HepG2 (cell line): ENCODE measurements at regions not wholly inside any gene's neighbourhood (a gene's known extent, or its start where the extent isn't known, plus 50 kb on each side); places are given as distances from the start of the nearest gene placed in this dataset.

Experiments used
- ATAC-seq: fragments of 200-7000 bp; cut with Tn5 transposase; 3 replicates; pipeline ENCODE4 v1.9.1; 2020; ENCODE audit warnings: mild to moderate bottlenecking, moderate library complexity
- BruUV-seq: library from RNA; stranded (reverse); fragments of 400-500 nt; replicated peaks from 2 replicates; lab custom pipeline; 2021; lab: Mats Ljungman, UMichigan
- CTCF ChIA-PET: fragments of 300-600 bp; formaldehyde crosslinking; extraction: SDS; loops from one replicate; lab custom pipeline; 2021; ENCODE audit warnings: low total read pairs, inconsistent platforms, low intra/inter-chr PET ratio; lab: Yijun Ruan, JAX
- POLR2A ChIA-PET: fragments of 350-600 bp; sonication (Branson Sonifier 250); formaldehyde crosslinking; loops from one replicate; lab custom pipeline; 2020; ENCODE audit warnings: antibody characterized with exemption, inconsistent platforms; lab: Yijun Ruan, JAX
- DNase-seq: peaks from one replicate; pipeline ENCODE4 v3.0.0-alpha.2; 2015; ENCODE audit warnings: low spot score
- FAIRE-seq: peaks from 3 replicates; lab custom pipeline; 2011; peaks lifted over from hg19 to GRCh38; lab: Jason Lieb, UNC
- H2AFZ ChIP-seq: one replicate; pipeline ENCODE4 v1.6.1; 2011; ENCODE audit warnings: low read length, inconsistent platforms
- H3K27ac ChIP-seq: fragments of 300-600 bp; 3 replicates; pipeline ENCODE4 v1.8.0; 2011; ENCODE audit warnings: mixed run types, mild to moderate bottlenecking, mixed read lengths, low read length, inconsistent platforms; ENCODE audit not compliant: insufficient read depth; ENCODE audit errors: extremely low read length
- H3K27me3 ChIP-seq, 2 experiments: fragments of 200-600 bp in 1 of 2; 2 replicates in 1 of 2; 3 replicates in 1 of 2; pipeline versions ENCODE4 v1.6.0 to v1.8.0; 2011; ENCODE audit warnings: low read length in 2 of 2, mild to moderate bottlenecking in 2 of 2, moderate library complexity in 2 of 2, inconsistent platforms in 1 of 2; ENCODE audit not compliant: insufficient read depth in 2 of 2, control insufficient read depth in 1 of 2
- H3K36me3 ChIP-seq, 2 experiments: fragments of 200-600 bp in 1 of 2; replicated peaks in 1 of 2; 2 replicates in 1 of 2; 3 replicates in 1 of 2; pipeline versions ENCODE4 v1.5.1 to v1.8.0; 2011; ENCODE audit warnings: low read length in 2 of 2, inconsistent platforms in 1 of 2; ENCODE audit not compliant: insufficient read depth in 2 of 2, control insufficient read depth in 1 of 2
- H3K4me1 ChIP-seq: 2 replicates; pipeline ENCODE4 v1.5.1; 2012; ENCODE audit warnings: low read length, inconsistent platforms; ENCODE audit not compliant: insufficient read depth
- H3K4me2 ChIP-seq: 2 replicates; pipeline ENCODE4 v1.6.0; 2011; ENCODE audit warnings: low read depth, low read length, inconsistent platforms
- H3K4me3 ChIP-seq, 3 experiments: fragments of 200-600 bp in 1 of 3; sonication (generic), shearing (Covaris generic) in 1 of 3; replicated peaks in 1 of 3; 2 replicates each; pipeline ENCODE4 v1.5.1; 2011 to 2016; ENCODE audit warnings: low read length in 3 of 3, inconsistent platforms in 2 of 3, low read depth in 2 of 3, mild to moderate bottlenecking in 2 of 3, control low read depth in 1 of 3, mixed read lengths in 1 of 3; ENCODE audit not compliant: insufficient read depth in 1 of 3
- H3K79me2 ChIP-seq: one replicate; pipeline ENCODE4 v1.6.1; 2011; ENCODE audit warnings: low read length, inconsistent platforms; ENCODE audit not compliant: insufficient read depth
- H3K9ac ChIP-seq: 2 replicates; pipeline ENCODE4 v1.6.0; 2011; ENCODE audit warnings: mild to moderate bottlenecking, low read depth, low read length, inconsistent platforms; ENCODE audit not compliant: insufficient read depth
- H3K9me3 ChIP-seq: 2 replicates; pipeline ENCODE4 v1.5.1; 2012; ENCODE audit warnings: mild to moderate bottlenecking, low read length
- H4K20me1 ChIP-seq: 2 replicates; pipeline ENCODE4 v1.6.0; 2011; ENCODE audit warnings: inconsistent platforms, mild to moderate bottlenecking, low read length, moderate library complexity; ENCODE audit not compliant: insufficient read depth
- POLR2G ChIP-seq: fragments of 200-400 bp; formaldehyde crosslinking; IDR thresholded peaks from 2 replicates; pipeline ENCODE4 v1.6.1; 2018; ENCODE audit warnings: mild to moderate bottlenecking, low read depth, low read length, moderate library complexity
- U2AF2 ChIP-seq: fragments of 200-400 bp; formaldehyde crosslinking; IDR thresholded peaks from 2 replicates; pipeline ENCODE4 v1.6.1; 2017; ENCODE audit warnings: low read depth, mild to moderate bottlenecking, low read length
- ZNF484 ChIP-seq: sonication (generic); formaldehyde crosslinking; IDR thresholded peaks from 2 replicates; pipeline ENCODE4 v1.5.1; 2020; ENCODE audit warnings: mild to moderate bottlenecking, low read depth, missing genetic modification reagents, borderline replicate concordance
- ZNF7 ChIP-seq: IDR thresholded peaks from 2 replicates; pipeline ENCODE4 v1.6.1; 2016; ENCODE audit warnings: missing biosample characterization, missing genetic modification reagents
- WGBS: methylation state at CpG from one replicate; pipeline ENCODE4 v1.1.6; 2017; ENCODE audit warnings: low lambda C conversion rate; 5-methylcytosine and 5-hydroxymethylcytosine counted together
- in situ Hi-C: cut with HindIII; loops from 2 replicates; pipeline ENCODE4 v1.10.0; 2017; ENCODE audit warnings: low pct_unique_long_range_greater_than_20kb; ENCODE audit not compliant: extremely low pct_ligation_motif_present
- intact Hi-C: fragments of 100-400 bp; cut with micrococcal nuclease; formaldehyde crosslinking; loops from one replicate; pipeline ENCODE4 v1.10.0; 2022; ENCODE audit not compliant: unreplicated experiment
- TF ChIP-seq, protein P1 (sequence below): sonication (generic); formaldehyde crosslinking; IDR thresholded peaks from 2 replicates; pipeline ENCODE4 v1.5.1; 2020; ENCODE audit warnings: missing genetic modification reagents, mild to moderate bottlenecking, borderline replicate concordance
- TF ChIP-seq, protein P2 (sequence below): sonication (generic); formaldehyde crosslinking; IDR thresholded peaks from 2 replicates; pipeline ENCODE4 v1.5.0; 2020; ENCODE audit warnings: mild to moderate bottlenecking, low read depth, missing genetic modification reagents, borderline replicate concordance
- TF ChIP-seq, protein P3 (sequence below): fragments of 450-650 bp; IDR thresholded peaks from 2 replicates; pipeline ENCODE4 v1.6.1; 2016

DNA sequence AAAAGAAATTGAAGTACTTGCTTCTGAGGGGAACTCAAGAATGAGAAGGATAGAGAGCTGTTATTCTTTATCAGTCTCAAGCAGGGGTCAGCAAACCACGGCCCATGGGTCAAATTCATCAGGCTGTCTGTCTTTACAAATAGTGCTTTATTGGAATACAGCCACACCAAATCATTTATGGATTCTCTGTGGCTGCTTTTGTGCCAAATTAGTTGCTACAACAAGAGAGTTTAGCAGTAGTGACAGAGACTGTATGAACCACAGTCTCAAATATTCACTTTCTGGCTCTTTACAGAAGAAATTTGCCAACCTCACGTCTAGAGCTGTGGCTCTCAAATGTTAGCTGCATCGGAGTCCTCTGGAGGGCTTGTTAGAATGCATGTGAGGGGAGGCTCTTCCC, 258.0 kb upstream of the RARB start:
- Histone ChIP-seq H3K27me3 (no peaks in the 10 kb centered on the region), H2AFZ (no peak overlapping the region), H4K20me1 (no peaks in the 10 kb centered on the region), H3K79me2 (no peaks in the 10 kb centered on the region), H3K36me3 (no peaks in the 10 kb centered on the region), H3K27ac (no peak overlapping the region), H3K9ac (no peak overlapping the region), H3K9me3 (peaks cover 22% of the 10 kb centered on the region; the same call in 1 of the 2 replicates), H3K4me2 (no peak overlapping the region), H3K4me1 (no peaks in the 10 kb centered on the region), H3K4me3 (no peak overlapping the region)
- POLR2A ChIA-PET: no interaction called here
- CTCF ChIA-PET: no interaction called here
- 3% methylated on average over 3 of the region's 3 CpGs for WGBS
- intact Hi-C loops (no loop called here), in situ Hi-C loops (no loop called here)
- no peak for ATAC-seq
- no peak for DNase-seq
- no TSS peak for BruUV-seq
- FAIRE-seq: no peak
- TF ChIP-seq U2AF2: no peak
- no peak for TF ChIP-seq ZNF484 (CRISPR knock-in tag)
- TF ChIP-seq, protein P1, sequence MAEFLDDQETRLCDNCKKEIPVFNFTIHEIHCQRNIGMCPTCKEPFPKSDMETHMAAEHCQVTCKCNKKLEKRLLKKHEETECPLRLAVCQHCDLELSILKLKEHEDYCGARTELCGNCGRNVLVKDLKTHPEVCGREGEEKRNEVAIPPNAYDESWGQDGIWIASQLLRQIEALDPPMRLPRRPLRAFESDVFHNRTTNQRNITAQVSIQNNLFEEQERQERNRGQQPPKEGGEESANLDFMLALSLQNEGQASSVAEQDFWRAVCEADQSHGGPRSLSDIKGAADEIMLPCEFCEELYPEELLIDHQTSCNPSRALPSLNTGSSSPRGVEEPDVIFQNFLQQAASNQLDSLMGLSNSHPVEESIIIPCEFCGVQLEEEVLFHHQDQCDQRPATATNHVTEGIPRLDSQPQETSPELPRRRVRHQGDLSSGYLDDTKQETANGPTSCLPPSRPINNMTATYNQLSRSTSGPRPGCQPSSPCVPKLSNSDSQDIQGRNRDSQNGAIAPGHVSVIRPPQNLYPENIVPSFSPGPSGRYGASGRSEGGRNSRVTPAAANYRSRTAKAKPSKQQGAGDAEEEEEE: no peak
- TF ChIP-seq, protein P2, sequence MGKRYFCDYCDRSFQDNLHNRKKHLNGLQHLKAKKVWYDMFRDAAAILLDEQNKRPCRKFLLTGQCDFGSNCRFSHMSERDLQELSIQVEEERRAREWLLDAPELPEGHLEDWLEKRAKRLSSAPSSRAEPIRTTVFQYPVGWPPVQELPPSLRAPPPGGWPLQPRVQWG: no peak
- TF ChIP-seq, protein P3, sequence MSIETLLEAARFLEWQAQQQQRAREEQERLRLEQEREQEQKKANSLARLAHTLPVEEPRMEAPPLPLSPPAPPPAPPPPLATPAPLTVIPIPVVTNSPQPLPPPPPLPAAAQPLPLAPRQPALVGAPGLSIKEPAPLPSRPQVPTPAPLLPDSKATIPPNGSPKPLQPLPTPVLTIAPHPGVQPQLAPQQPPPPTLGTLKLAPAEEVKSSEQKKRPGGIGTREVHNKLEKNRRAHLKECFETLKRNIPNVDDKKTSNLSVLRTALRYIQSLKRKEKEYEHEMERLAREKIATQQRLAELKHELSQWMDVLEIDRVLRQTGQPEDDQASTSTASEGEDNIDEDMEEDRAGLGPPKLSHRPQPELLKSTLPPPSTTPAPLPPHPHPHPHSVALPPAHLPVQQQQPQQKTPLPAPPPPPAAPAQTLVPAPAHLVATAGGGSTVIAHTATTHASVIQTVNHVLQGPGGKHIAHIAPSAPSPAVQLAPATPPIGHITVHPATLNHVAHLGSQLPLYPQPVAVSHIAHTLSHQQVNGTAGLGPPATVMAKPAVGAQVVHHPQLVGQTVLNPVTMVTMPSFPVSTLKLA: no peak
- TF ChIP-seq ZNF7 (CRISPR knock-in tag): no peak
- TF ChIP-seq POLR2G: no peak
